DOHH2 (cell line): ENCODE measurements at regions not wholly inside any gene's neighbourhood (a gene's known extent, or its start where the extent isn't known, plus 50 kb on each side); places are given as distances from the start of the nearest gene placed in this dataset.

Experiments used
- H3F3A ChIP-seq: fragments of 200-600 bp; sonication (generic), shearing (Covaris generic); 2 replicates; pipeline ENCODE4 v1.6.0; 2016; ENCODE audit warnings: antibody characterized with exemption, mild to moderate bottlenecking; ENCODE audit not compliant: control insufficient read depth, insufficient read depth
- H3K27ac ChIP-seq: fragments of 200-600 bp; sonication (generic); 2 replicates; pipeline ENCODE4 v1.5.1; 2014; ENCODE audit warnings: low read depth, mild to moderate bottlenecking, low read length, moderate library complexity
- H3K27me3 ChIP-seq: fragments of 200-600 bp; sonication (generic); 2 replicates; pipeline ENCODE4 v1.6.1; 2014; ENCODE audit warnings: mild to moderate bottlenecking, low read length, mixed read lengths; ENCODE audit not compliant: control insufficient read depth
- H3K36me3 ChIP-seq: fragments of 200-600 bp; sonication (generic); 2 replicates; pipeline ENCODE4 v1.6.1; 2014; ENCODE audit warnings: mild to moderate bottlenecking, low read length, moderate library complexity, mixed read lengths; ENCODE audit not compliant: control insufficient read depth
- H3K4me1 ChIP-seq: fragments of 200-600 bp; sonication (generic); 2 replicates; pipeline ENCODE4 v1.6.1; 2014; ENCODE audit warnings: mild to moderate bottlenecking, low read length, mixed read lengths; ENCODE audit not compliant: control insufficient read depth
- H3K4me2 ChIP-seq: fragments of 200-600 bp; sonication (generic); 2 replicates; pipeline ENCODE4 v1.6.0; 2014; ENCODE audit warnings: mild to moderate bottlenecking, low read length, moderate library complexity
- H3K4me3 ChIP-seq: fragments of 200-600 bp; sonication (generic); 2 replicates; pipeline ENCODE4 v1.5.1; 2014; ENCODE audit warnings: mild to moderate bottlenecking, low read length, mixed read lengths
- H3K79me2 ChIP-seq: fragments of 200-600 bp; sonication (generic); 2 replicates; pipeline ENCODE4 v1.6.1; 2014; ENCODE audit warnings: mild to moderate bottlenecking, low read length, mixed read lengths; ENCODE audit not compliant: control insufficient read depth
- H3K9me2 ChIP-seq: fragments of 200-600 bp; sonication (generic); replicated peaks from 2 replicates; pipeline ENCODE4 v1.6.1; 2014; ENCODE audit warnings: mild to moderate bottlenecking, low read length, mixed read lengths; ENCODE audit not compliant: control insufficient read depth
- H3K9me3 ChIP-seq: fragments of 200-600 bp; sonication (generic); 2 replicates; pipeline ENCODE4 v1.6.1; 2014; ENCODE audit warnings: antibody characterized with exemption, low read length, mixed read lengths; ENCODE audit not compliant: control insufficient read depth, insufficient read depth
- H4K20me1 ChIP-seq: fragments of 200-600 bp; sonication (generic); 2 replicates; pipeline ENCODE4 v1.6.0; 2014; ENCODE audit warnings: low read depth, mild to moderate bottlenecking, antibody characterized with exemption, low read length, moderate library complexity; ENCODE audit not compliant: control insufficient read depth, insufficient read depth
- CTCF ChIP-seq: fragments of 200-600 bp; sonication (generic); IDR thresholded peaks from one replicate; pipeline ENCODE4 v1.5.1; 2014; ENCODE audit warnings: antibody characterized with exemption, mild to moderate bottlenecking, low read depth, low read length; ENCODE audit not compliant: poor library complexity, severe bottlenecking
- EZH2phosphoT487 ChIP-seq: fragments of 200-600 bp; sonication (generic); IDR thresholded peaks from 2 replicates; pipeline ENCODE4 v1.6.1; 2017; ENCODE audit warnings: borderline replicate concordance, mild to moderate bottlenecking, antibody characterized with exemption, low read length, moderate library complexity, mixed read lengths

GRCh38 chr5:145558288-145558687, 276.9 kb downstream of the PRELID2 start:
- H3K4me1 ChIP-seq = no peaks in the 10 kb centered on the region
- no peaks in the 10 kb centered on the region for H3F3A ChIP-seq
- no peak overlapping the region for H3K27ac ChIP-seq
- no peaks in the 10 kb centered on the region for H3K9me3 ChIP-seq
- no peaks in the 10 kb centered on the region for H4K20me1 ChIP-seq
- no peak overlapping the region for H3K4me3 ChIP-seq
- no peak for TF ChIP-seq EZH2phosphoT487
- no peak for TF ChIP-seq CTCF
- no peaks in the 10 kb centered on the region for H3K9me2 ChIP-seq
- no peaks in the 10 kb centered on the region for H3K36me3 ChIP-seq
- no peak overlapping the region for H3K4me2 ChIP-seq
- H3K27me3 ChIP-seq = no peaks in the 10 kb centered on the region
- no peaks in the 10 kb centered on the region for H3K79me2 ChIP-seq

- H4K20me1 ChIP-seq = no peaks in the 10 kb centered on the region
Measured at GRCh38 chr5:145557345-145557744, 277.8 kb downstream of the PRELID2 start.

GRCh38 chr5:145554399-145554798, 280.7 kb downstream of the PRELID2 start:
- Histone ChIP-seq H3K36me3 (no peaks in the 10 kb centered on the region), H3K9me3 (no peaks in the 10 kb centered on the region), H3K4me1 (no peaks in the 10 kb centered on the region), H3F3A (no peaks in the 10 kb centered on the region), H3K4me2 (no peak overlapping the region), H3K27me3 (no peaks in the 10 kb centered on the region), H3K79me2 (no peaks in the 10 kb centered on the region), H4K20me1 (no peaks in the 10 kb centered on the region), H3K27ac (no peak overlapping the region), H3K4me3 (no peak overlapping the region), H3K9me2 (no peaks in the 10 kb centered on the region)
- TF ChIP-seq CTCF (no peak), EZH2phosphoT487 (no peak)

More at GRCh38 chr5:145557345-145557744, 277.8 kb downstream of the PRELID2 start:
- H3K4me1 ChIP-seq = no peaks in the 10 kb centered on the region
- H3K4me3 ChIP-seq = no peak overlapping the region
- no peak overlapping the region for H3K4me2 ChIP-seq
- H3K27ac ChIP-seq = no peak overlapping the region
- TF ChIP-seq CTCF (no peak), EZH2phosphoT487 (no peak)
- H3K27me3 ChIP-seq = no peaks in the 10 kb centered on the region
- no peaks in the 10 kb centered on the region for H3F3A ChIP-seq
- H3K36me3 ChIP-seq = no peaks in the 10 kb centered on the region
- H3K9me2 ChIP-seq = no peaks in the 10 kb centered on the region
- H3K9me3 ChIP-seq = no peaks in the 10 kb centered on the region
- H3K79me2 ChIP-seq = no peaks in the 10 kb centered on the region

- Histone ChIP-seq H3K9me3 (no peaks in the 10 kb centered on the region), H3K9me2 (no peaks in the 10 kb centered on the region), H3K27ac (no peak overlapping the region)
Measured at GRCh38 chr5:145553177-145553576, 282.0 kb downstream of the PRELID2 start.

More at GRCh38 chr5:145553177-145553576, 282.0 kb downstream of the PRELID2 start:
- no peaks in the 10 kb centered on the region for H3K27me3 ChIP-seq
- no peak overlapping the region for H3K4me3 ChIP-seq
- no peaks in the 10 kb centered on the region for H3F3A ChIP-seq
- TF ChIP-seq EZH2phosphoT487 (no peak), CTCF (no peak)
- no peaks in the 10 kb centered on the region for H4K20me1 ChIP-seq
- H3K79me2 ChIP-seq = no peaks in the 10 kb centered on the region
- no peak overlapping the region for H3K4me2 ChIP-seq
- H3K4me1 ChIP-seq = no peaks in the 10 kb centered on the region
- H3K36me3 ChIP-seq = no peaks in the 10 kb centered on the region
